HG02642 (cell line): ENCODE measurements at regions not wholly inside any gene's neighbourhood (a gene's known extent, or its start where the extent isn't known, plus 50 kb on each side); places are given as distances from the start of the nearest gene placed in this dataset.
"Not testable (repeated sequence)": the region's sequence is repeated elsewhere in the genome, so short reads cannot be mapped to it uniquely, and the experiment has no call there.

Source experiments
- ATAC-seq: cut with Tn5 transposase; IDR thresholded peaks from one replicate; pipeline ENCODE4 v1.9.1; 2021; ENCODE audit warnings: mild to moderate bottlenecking; ENCODE audit not compliant: unreplicated experiment, poor library complexity

DNA sequence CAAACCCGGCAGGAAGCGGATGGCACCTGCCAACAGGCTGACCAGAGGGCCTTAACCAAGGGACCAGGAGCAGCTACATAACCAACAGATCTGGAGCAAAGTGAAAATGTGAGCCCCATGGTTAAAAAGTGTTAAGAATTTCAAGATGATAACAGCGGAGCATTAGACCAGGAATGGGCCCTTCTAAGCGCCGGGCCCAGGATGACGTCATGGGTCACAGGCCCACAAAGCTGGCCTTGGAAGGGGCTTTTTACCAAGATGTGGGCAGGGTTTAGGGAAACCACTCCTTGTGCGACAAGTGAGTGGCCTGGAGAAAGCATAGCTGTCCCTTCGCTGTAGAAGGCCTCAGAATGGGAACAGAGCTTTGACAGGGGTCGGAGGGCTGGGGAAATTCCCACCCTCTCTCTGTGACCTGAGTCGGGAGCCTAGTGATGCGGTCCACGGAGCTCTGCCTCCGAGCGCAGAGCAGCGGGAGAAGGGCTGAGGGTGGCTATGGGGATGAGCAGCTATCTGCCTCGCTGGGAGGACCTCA, 84.4 kb upstream of the RPL38 start:
- no peak for ATAC-seq

DNA sequence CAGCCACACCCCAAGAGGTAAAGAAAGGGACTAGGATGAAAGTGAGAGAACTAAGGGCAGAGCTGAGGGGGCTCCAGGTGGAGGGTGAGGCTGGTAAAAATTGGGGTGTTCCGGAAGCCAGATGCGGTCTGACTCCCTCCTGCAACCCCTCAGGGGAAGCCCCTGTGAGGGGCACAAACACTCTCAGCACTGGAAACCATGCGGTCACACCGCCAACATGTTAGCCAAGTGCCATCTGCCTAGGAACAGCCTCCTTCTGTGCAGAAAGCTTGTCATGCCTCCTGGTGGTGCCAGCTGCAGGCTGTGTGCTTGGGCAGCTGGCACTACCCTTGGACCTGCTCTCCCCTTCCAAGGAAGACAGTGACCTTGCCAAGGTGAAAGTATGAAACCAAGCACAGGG, 83.5 kb upstream of the RPL38 start:
- no peak for ATAC-seq

DNA sequence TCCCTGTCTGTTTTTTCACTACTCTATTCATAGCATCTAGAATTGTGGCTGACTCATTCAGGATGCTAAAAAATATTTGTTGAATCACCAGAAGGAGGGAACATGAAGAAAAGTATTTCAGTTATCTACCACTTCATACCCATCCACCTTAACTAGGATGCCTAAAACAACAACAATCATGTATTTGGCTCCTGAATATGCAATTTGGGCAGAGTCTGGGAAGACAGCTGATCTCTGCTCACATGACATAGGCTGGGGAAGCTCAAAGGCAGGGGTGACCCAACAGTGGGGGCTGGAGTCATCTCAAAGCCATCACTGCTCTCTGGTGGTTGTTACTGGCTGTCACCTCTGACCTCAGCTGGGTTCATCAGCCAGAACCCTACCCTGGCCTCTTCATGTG, 80.1 kb upstream of the RPL38 start:
- no peak for ATAC-seq

DNA sequence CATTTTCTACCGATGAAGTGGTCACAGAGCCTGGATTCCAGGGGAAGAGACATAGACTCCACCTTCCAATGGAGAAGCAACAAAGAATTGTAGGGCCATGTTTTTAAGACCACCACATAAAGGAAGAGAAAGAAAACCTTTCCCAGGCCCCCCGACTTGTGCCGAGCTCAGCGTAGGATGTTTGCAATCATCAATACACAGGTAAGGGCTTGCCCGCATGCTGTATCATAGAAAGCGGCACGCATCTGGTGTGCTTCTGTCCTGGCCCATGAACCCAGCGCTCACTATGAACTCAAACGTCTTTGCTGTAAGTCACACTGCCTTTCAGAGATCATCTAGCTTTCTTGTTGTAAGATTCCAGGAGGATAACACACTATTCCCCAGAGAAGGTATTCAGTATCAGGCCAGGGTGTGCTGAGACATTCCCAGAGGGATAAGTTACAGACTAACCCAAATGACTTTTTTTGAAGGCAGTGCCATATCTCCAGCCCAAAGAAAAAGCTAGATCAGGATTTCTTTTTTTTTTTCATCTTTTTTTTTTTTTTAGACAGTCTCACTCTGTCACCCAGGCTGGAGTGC, 79.5 kb upstream of the RPL38 start:
- ATAC-seq, result no peak

DNA sequence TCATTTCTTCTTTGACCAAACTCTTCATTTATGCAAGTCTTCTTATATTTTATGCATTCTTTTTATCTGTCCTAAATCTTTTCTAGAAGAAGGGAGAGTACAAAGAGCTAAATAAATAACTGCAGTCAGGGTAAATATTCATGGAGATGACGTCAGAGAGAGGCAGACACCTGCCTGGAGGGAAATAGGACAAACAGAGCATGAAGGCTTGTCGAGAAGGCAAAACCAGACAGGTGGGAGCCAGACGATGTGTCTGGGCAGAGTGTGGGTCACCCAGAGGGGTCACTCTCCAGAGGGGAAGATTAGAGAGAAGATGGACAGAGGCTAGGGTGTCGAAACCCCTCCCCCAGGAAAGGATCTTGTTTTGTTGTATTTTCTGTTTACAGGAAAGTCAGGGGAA, 78.3 kb upstream of the RPL38 start:
- no peak for ATAC-seq

DNA sequence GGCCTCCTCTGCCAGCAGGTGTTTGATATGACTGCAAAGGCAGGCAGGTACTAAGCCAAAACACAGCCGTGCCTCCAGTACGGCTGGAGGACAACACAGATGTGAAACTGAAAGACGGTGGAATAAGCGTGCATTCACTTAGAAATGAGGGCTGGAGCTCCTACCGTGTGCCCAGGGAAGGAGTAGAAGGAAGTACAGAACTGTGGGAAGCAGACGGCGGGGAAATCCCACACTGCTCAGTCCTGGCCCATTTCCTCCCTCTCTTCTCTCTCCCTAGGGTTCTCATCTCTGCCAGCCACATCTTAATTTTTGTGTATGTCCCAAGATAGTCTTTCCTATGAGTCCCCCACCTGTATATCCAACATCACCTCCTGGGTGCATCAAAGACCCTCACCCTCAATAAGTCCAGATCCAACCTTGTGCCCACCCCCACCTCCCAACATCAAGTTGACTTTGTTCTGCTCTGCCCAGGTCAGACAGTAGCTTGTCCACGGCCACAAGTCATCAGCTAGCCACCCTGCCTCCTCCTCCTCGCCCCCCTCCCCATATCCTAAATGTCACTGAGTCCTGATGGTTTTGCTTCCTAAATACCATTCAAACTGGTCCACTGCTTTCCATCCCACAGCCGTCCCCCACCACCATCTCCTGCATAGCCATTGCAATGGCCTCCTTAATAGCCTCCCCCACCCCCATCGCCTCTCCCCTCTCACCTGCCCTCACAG, 77.1 kb upstream of the RPL38 start:
- ATAC-seq, result no peak

DNA sequence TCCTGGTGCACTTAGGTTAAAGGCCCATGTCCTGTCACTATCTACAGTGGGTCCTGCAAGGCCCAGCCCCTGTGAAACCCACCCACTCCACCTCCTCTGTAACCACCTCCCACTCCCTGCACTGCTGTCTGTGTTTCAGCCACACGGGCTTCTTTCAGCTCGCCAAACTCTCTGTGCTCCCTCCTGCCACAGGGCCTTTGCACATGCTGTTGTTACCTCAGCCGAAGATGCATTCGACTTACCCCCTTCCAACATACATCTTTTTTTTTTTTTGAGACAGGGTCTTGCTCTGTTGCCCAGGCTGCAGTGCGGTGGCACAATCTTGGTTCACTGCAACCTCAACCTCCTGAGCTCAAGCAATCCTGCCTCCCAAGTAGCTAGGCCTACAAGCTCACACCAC, 76.5 kb upstream of the RPL38 start:
- ATAC-seq, result no peak

DNA sequence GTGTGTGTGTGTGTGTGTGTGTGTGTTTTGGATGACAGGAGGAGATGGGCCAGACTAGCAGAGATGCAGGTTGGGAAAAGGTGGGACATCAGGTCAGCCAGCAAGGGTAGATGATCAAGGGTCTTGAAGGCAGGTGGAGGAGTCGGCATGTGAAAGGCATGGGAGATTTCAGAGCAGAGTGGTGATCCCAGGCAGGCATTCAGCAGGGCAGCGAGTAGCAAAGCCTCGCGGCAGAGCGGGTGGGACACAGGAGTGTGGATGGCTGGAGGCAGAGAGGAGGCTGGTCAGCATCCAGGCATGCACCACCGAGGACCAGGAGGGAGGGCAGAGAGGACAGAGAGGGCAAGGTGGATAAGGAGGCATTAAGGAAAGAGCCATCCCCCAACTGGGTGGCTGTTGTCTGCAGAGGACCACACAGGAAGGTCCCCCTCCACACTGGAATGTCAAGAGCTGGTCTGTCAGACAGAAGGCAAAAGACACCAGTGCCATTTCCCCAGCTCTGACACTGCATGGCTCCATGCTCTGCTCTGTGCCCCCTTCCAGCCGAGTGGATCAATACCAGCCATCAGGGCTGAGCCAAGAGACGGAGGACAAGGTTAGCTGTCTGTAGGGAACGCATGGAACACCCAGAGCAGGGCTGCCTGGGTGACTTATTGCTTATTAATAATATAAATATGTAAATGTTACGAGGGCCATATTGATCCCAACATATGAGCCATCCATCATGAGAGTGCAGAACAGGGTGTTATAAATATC, 74.8 kb upstream of the RPL38 start:
- no peak for ATAC-seq

DNA sequence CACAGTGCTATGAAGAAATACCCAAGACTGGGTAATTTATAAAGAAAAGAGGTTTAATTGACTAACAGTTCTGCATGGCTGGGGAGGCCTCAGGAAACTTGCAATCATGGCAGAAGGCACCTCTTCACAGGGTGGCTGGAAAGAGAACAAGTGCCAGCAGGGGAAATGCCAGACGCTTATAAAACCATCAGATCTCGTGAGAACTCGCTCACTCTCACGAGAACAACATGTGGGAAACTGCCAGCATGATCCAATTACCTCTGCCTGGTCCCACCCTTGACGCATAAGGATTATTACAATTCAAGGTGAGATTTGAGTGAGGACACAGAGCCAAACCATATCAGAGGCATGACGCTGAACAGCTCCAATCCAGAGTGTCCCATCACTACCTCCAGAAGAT, 73.7 kb upstream of the RPL38 start:
- not testable (repeated sequence) for ATAC-seq

DNA sequence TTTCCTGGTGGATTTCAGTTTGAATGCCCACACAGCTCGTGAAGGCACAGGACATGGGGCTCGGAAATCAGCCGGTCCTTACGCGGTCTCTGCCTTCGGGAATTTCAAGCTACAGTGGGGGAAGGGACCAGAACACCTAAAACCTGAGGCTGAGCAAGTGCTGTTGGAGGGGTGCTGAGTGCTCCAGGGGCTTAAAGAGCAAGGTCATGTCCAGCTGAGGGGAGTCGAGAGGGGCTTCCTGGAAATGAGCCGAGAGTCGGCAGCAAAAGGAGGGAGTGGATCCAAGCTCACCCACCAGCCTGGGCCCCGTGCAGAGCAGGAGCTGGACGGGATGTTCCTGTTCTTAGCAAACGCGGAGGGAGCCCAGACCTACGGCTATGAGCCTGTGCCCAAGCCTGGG, 73.2 kb upstream of the RPL38 start:
- no peak for ATAC-seq

DNA sequence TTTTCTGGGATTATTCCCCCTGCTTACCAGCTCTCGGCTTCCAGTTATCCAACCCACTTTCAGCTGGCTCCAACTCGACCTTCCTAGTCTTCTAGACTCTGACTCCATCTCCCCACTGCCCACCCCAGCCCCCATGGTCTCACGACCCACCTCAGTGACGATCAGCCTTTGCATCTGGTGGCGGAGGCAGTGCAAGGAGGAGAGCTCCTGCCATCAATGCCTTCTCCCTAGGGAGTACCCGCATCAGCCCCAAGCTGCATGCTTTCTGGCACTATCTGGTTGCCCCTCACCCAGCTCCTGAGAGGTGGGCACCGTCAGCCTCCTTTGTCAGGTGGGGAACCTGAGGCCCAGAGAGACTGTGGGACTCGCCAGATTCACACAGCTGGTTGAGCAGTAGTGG, 72.6 kb upstream of the RPL38 start:
- ATAC-seq, result no peak

DNA sequence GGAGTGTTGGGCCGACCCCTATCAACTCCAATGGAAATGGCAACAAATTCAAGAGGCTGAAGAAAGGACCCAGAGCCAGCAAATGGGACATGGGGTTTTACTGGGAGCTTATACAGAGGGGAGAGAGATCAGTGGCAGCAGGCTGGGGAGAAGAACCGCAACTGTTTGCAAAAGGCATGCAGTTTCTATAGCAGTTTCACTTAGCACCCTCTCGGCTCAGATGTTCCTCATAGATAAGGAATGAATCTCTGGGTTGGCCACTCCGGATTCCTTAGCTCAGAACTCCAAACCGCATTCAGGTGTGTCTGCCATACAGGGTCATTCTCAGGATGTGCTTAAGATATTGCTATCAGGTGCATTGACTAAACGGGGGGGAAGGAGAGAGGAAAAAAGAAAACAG, 71.1 kb upstream of the RPL38 start:
- ATAC-seq, result no peak

DNA sequence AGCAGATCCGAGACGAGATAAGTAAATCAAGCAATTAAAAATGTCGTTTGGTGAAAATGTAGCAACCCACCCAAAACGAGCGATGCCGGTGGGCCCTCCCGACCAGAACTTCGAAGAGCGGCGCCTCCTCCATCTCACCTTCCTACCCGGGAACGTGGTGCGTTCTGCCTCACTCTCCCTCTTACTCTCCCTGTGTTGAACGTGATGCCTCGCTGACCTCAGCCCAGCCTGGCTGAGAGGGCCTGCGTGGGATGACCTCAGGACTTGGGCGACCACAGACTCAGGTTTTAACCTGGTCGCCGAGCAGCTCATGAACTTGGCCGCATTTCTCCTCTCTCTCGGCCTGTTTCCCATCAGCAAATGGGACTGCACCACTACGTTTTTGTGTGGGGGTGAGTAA, 69.7 kb upstream of the RPL38 start:
- ATAC-seq, result no peak

DNA sequence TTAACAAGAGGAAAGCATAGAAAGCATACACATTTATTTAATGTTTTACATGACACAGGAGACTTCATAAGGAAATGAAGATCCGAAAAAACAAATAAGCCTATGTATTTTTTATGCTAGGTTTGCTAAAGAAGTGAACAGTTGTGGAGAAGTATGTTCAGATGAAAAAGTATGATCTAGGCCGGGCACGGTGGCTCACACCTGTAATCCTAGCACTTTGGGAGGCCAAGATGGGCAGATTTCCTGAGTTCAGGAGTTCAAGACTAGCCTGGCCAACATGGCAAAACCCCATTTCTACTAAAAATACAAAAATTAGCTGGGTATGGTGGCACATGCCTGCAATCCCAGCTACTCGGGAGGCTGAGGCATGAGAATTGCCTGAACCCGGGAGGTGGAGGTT, 69.2 kb upstream of the RPL38 start:
- ATAC-seq, result not testable (repeated sequence)

DNA sequence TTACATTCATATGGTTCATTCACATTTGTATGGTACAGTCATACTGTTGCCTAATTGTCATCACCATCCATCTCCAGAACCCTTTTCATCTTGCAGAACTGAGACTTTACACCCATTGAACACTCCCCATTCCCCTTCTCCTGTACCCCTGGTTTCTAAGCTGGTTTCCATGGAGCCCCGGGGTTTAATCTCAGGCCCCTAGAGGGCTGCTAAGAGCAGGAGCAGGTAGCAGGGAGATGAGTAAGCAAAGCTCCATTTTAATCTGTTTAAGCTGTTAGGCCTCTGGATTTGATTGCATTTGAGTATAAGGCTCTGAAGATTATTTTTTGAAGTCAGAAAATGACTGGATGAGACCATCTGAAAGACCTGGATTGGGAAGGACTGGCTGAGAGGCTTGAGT, 68.5 kb upstream of the RPL38 start:
- no peak for ATAC-seq

DNA sequence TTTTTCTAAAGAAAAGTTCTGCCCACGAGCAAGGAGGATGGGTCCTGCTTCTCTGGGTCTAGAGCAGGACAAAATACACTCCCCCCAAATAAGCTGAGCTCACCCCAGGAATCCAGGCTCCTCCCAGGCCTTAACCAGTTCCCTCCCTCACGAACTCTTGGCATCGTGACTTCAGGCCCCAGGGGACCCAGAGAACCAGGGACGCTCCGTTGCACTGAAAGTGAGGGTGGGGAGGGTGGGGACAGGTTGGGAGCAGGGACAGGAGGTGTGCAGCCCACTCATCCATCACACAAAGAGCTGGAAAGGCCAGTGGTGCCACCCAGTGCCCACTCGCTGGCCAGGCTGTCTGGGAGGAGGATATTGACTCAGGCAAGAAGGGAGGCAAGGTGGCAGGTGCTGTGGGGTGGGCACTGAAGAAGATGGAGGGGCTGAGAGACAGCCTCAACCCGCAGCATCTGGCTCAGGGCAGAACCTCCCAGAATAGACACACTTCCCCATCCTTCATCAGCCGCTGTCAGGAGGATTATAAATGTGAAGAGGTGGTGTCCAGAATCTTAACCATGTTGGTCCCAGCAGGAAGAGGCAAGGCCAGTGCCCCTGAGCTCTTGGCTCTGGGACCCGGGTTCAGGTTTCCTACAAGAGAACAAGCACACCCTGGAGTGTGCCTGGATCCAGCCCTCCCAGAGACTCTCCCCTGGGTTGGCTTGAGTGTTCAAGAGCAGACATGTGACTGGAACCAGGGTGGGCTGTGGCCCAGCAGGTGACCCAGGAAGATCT, 67.9 kb upstream of the RPL38 start:
- ATAC-seq, result no peak

DNA sequence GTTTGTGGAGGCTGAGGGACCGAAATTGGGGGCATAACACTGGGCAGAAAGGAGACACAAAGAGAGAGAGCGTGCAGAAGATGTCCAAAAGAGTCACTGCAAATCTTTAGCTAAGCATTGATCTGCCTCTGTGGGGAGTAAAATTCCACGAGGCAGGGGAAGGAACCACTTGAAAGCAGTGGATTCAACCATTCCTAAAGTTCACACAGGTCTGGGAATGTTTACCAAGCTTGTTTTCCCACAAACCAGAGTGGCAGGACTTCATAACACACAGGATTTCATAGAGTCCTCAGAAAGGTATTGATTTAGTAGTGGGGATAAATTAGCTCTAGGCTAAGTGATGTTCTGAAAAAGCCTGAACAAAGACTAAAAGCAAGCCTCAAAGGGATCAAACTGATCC, 66.1 kb upstream of the RPL38 start:
- no peak for ATAC-seq

DNA sequence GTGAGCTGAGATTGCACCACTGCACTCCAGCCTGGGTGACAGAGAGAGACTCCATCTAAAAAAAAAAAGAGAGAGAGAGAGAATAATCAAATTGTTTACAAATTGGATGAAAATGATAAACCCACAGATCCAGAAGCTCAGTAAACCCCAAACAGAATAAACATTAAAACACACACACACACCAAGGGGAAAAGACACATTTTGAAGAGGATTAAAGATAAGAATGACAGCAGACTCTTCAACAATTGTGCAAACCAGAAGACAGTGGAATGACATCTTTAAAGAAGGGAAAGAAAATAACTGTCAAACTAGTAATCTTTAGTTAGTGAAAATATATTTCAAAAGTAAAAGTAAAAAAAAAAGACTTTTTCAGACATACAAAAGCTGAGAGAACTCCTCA, 64.4 kb upstream of the RPL38 start:
- ATAC-seq, result no peak

DNA sequence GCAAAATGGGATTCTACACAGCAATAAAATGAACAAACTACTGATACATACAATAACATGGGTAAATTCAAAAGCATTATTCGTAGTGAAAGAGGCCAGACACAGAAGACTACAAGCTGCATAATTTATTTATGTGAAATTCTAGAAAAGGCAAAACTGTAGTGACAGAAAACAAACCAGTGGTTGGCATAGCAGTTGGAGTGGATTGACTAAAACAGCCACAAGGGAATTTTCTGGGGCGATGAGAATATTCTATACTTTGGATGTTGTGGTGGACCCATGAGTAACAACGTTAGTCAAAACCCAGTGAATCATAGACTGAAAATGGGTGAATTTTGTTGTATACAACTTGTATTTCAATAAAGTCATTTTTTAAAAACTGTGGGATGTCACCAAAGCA, 63.2 kb upstream of the RPL38 start:
- no peak for ATAC-seq

DNA sequence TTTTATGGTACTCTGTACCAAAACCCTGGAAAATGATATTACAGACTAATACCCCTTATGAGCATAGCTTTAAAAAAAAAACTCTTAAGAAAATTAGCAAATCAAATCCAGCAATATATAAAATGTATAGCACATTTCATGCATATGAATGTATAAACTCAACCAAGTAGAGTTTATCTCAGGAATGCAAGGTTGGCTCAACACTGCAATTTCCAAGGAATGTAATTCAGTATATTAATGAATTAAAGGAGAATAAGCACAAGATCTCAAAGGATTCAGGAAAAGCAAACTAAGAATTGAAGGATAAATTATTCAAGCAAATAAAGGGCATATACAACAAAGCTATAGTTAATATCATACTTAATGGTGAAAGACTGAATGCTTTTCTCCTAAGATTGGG, 61.9 kb upstream of the RPL38 start:
- no peak for ATAC-seq

DNA sequence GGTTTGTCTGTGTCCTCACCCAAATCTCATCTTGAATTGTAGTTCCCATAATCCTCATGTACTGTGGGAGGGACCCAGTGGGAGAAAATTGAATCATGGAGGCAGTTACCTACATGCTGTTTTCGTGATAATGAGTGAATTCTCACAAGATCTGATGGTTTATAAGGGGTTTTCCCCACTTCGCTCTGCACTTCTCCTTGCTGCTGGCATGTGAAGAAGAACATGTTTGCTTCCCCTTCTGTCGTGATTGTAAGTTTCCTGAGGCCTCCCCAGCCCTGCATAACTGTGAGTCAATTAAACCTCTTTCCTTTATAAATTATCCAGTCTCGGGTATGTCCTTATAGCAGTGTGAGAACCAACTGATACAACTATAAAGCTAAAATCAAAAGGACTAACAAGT, 60.2 kb upstream of the RPL38 start:
- not testable (repeated sequence) for ATAC-seq
